DMS79 treated with DMSO at 0.1 percent for 48 hours (cell line): ENCODE measurements at regions not wholly inside any gene's neighbourhood (a gene's known extent, or its start where the extent isn't known, plus 50 kb on each side); places are given as distances from the start of the nearest gene placed in this dataset.
A peak's percentile ranks its signal among the peaks of the same experiment; 100 is the strongest.
"Not testable (repeated sequence)": the region's sequence is repeated elsewhere in the genome, so short reads cannot be mapped to it uniquely, and the experiment has no call there.

Source experiments
- DNase-seq: peaks from one replicate; lab custom pipeline; 2025; lab: John Stamatoyannopoulos, UW

- not testable (repeated sequence) for DNase-seq
These were observed 77.5 kb downstream of the SNX5 start for GRCh38 chr20:17891131-17891530.

DNA sequence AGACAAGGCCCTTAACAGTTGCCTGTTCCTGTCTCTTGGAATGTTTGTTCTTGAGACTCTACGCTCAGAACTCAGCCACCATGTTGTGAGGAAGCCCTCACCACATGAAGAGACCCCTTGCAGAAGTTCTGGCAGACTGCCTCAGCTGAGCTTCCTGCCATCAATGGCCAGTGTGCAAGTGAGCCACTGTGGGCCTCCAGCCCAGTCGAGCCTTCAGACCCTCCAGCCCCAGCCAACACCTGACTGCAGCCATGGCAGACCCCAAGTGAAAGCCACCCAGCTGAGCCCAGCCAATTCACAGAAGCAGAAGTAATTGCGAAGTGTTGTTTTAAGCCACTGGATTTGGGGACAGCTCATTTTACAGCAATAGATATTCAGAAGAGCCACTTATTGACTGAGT is 78.3 kb downstream of the SNX5 start:
- no peak for DNase-seq

GRCh38 chr20:17889226-17889625 is 79.4 kb downstream of the SNX5 start:
- DNase-seq, result no peak

GRCh38 chr20:17888044-17888443 is 80.5 kb downstream of the SNX5 start:
- no peak for DNase-seq

DNA sequence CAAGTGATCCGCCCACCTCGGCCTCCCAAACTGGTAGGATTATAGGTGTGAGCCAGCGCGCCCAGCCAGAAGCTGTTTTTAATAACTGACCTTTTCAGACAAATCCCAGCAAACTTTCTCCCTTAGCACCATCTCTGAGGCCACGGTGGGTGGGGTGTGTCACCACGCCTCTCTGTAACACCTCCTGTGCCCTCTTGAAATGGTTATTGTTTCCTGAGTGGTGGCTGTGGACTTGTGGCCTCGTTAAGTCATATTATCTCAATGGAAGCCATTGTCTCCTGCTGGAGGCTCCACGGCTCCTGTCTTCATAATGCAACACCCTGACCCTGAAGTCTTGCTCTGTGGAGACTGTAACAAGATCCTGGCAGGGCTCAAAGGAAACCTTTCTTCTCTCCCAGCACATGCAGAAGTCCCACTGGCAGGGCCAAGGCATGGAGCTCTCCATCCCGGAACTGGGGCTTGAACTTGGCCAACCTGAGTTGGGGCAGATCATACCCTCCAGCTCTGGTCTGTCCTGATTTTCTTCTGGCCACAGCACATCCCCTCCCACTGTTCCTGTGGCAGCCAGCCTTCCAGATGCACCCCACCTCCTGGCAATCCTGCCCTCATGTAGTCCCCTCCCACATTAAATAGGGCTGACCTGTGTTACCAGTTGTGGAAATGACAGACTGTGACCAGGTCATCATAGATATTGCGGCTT is 81.1 kb downstream of the SNX5 start:
- DNase-seq, result no peak

- DNase-seq, result no peak
These were observed 83.0 kb downstream of the SNX5 start for GRCh38 chr20:17885544-17885943.

- no peak for DNase-seq
These were observed 83.5 kb downstream of the SNX5 start for GRCh38 chr20:17885076-17885475.

DNA sequence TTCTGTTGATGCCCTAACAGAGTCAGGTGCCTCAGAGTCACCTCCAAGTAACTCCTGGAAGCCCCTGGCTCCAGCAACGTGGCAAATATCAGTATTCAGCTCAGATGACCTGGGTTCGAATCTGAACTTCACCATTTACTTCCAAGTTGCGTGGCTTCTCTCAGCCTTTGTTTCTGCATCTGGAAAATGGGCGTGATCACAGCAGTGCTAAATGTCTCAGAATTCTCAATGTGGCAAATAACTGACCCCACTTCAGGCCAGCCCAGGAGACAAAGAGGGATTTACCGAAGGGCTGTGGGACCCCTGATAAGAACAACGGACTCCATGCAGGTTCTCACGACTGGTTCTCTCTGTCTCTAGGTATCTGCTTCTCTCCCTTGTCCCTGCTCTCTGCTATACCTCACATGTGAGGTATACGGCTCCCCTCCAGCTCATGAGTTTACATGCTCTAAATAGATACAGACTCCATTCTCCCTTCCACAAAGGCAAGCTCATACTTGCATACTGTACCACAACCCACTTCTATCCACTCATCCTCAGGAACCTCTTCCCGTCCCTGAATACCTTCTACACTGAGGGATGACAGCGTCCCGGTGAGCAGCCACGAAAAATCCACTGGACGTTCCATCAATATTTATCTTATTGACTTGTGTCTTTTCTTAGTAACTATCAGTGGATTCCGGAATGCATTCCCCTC is 84.1 kb downstream of the SNX5 start:
- DNase-seq, result no peak

- DNase-seq, result no peak
These were observed 84.8 kb downstream of the SNX5 start for GRCh38 chr20:17883592-17884306.

DNA sequence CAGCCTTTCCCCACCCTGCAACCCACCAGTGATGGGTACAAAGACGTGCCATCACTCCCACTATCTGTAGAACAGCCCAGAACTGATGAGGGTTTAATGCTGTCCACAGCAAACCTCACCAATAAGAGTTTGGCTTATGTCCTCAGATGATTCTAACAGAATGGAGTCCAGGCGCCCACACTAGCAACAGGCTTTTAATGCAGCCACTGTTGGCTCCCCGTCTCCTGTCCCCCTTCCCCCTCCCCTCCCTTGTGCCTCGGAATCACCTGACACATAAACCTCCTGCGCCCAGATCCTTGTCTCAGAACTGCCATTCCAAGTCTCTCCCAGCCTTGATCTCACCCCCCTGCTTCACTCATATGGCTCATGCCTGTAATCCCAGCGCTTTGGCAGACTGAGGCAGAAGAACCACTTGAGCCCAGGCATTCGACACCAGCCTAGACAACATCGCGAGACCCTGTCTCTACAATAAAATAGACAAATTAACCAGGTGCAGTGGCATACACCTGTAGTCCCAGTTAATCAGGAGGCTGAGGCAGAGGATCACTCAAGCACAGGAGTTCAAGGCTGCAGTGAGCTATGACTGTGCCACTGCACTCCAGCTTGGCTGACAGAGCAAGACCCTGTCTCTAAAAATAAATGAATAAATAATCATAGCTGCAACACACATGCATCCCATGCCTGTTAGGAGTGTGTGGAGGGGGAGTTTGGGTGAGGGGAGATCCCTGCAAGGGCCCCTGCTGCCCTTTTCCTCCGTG is 85.6 kb downstream of the SNX5 start:
- no peak for DNase-seq

- DNase-seq, result no peak
These were observed 86.3 kb downstream of the SNX5 start for GRCh38 chr20:17882065-17882833.

DNA sequence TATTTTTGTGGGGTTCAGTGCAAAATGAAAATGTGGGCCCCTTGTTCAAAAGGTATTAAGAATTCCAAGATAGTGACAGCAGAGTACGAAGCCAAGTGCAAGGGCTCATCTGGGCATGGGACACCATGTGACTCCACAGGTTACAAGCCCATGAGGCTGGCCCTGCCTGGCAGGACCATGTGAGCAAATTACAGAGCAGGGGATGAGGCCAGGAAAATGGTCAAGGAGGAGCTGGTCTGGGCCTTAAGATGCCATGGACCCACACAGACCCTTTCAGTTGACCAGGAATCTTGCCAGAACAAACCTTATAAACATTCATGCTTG is 86.9 kb downstream of the SNX5 start:
- DNase-seq, result no peak

DNA sequence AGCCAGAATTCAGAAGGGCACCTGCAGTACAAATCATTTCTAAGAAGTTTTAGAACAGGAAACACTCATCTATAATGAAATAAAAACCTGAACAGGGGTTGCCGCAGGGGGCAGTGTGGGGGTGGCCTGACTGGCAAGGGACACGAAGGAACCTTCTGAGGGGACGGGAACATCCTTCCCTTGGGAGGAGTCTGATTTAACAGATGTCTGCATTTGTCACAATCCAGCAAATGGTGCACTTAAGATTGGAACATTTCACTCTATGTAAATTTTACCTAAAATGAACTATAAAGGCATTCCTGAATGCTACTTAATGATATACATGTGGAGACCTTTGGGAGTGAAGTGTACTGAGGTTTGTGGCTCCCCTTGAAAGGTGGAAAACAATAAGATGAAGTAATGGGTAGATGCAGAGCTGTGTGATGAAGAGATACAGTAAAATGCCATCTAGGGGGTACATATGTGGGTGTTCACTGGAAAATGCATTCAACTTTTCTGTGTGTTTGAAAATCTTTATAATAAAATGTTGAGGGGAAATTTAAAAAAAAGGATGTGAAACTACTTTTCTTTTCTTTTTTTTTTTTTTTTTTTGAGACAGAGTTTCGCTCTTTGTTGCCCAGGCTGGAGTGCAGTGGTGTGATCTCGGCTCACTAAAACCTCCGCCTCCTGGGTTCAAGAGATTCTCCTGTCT is 89.5 kb downstream of the SNX5 start:
- DNase-seq, result no peak

GRCh38 chr20:17878069-17878911 is 90.3 kb downstream of the SNX5 start:
- no peak for DNase-seq

DNA sequence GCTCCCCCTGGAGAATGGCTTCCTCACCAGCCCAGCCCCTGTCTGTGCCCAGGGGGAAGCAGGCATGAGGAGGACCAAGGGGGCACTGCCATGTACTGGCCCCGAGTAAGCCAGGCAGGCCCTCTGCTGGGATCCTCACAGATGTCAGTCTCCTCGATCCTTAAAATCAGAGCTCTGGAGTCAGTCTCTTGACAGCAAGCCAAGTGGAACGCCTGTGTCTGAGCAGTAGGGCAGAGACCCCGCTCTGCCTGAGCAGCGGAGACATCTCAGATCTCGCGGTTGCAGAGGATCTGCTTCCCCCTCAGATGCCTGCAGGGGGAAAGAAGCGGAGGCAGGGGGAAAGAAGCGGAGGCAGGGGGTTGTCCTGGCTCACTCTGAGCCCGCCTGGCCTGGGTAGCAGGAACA is 92.6 kb downstream of the SNX5 start:
- DNase-seq, result peak; percentile 27

- no peak for DNase-seq
These were observed 93.3 kb downstream of the SNX5 start for GRCh38 chr20:17875106-17875980.

- DNase-seq, result no peak
These were observed 94.1 kb downstream of the SNX5 start for GRCh38 chr20:17874271-17875105.
